ENCODE measurements at regions not wholly inside any gene's neighbourhood (a gene's known extent, or its start where the extent isn't known, plus 50 kb on each side); places are given as distances from the start of the nearest gene placed in this dataset.

- H3K27me3 ChIP-seq (ENCODE audit: low read length): no peaks in the 10 kb centered on the region
- H3K4me2 ChIP-seq (ENCODE audit: low read length): no peak overlapping the region
- TF ChIP-seq EZH2phosphoT487 (IDR thresholded peaks at IDR 0.05; ENCODE audit: borderline replicate concordance, low read length): no peak
- no peak for TF ChIP-seq EZH2 (IDR thresholded peaks at IDR 0.05; ENCODE audit: low read length, unreplicated experiment)
- TF ChIP-seq, protein P1, sequence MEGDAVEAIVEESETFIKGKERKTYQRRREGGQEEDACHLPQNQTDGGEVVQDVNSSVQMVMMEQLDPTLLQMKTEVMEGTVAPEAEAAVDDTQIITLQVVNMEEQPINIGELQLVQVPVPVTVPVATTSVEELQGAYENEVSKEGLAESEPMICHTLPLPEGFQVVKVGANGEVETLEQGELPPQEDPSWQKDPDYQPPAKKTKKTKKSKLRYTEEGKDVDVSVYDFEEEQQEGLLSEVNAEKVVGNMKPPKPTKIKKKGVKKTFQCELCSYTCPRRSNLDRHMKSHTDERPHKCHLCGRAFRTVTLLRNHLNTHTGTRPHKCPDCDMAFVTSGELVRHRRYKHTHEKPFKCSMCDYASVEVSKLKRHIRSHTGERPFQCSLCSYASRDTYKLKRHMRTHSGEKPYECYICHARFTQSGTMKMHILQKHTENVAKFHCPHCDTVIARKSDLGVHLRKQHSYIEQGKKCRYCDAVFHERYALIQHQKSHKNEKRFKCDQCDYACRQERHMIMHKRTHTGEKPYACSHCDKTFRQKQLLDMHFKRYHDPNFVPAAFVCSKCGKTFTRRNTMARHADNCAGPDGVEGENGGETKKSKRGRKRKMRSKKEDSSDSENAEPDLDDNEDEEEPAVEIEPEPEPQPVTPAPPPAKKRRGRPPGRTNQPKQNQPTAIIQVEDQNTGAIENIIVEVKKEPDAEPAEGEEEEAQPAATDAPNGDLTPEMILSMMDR (conservative IDR thresholded peaks at IDR 0.05; ENCODE audit: low read depth, low read length): no peak
- intact Hi-C loops (cut with micrococcal nuclease): no loop called here
- ChIA-PET POLR2A (ENCODE audit: unreplicated experiment) (no interaction called here), CTCF (no interaction called here)
- H3F3A ChIP-seq (ENCODE audit: low read length, unreplicated experiment): no peaks in the 10 kb centered on the region
- no TSS peak for BruUV-seq (replicated peaks)
- no peak overlapping the region for H3K4me3 ChIP-seq (ENCODE audit: low read length)
- no peak overlapping the region for H2AFZ ChIP-seq (ENCODE audit: low read length)
- ATAC-seq (no peak), DNase-seq (no peak)
- H3K9me3 ChIP-seq (ENCODE audit: low read length): no peaks in the 10 kb centered on the region
- no peaks in the 10 kb centered on the region for H3K4me1 ChIP-seq (ENCODE audit: insufficient read depth, low read length)
- H3K36me3 ChIP-seq (ENCODE audit: low read depth, low read length): no peaks in the 10 kb centered on the region
- no peaks in the 10 kb centered on the region for H4K20me1 ChIP-seq (ENCODE audit: low read length)
- no peak overlapping the region for H3K9ac ChIP-seq (ENCODE audit: low read length)
- no peaks in the 10 kb centered on the region for H3K9me2 ChIP-seq (replicated peaks; ENCODE audit: low read length)
- no peaks in the 10 kb centered on the region for H3K79me2 ChIP-seq (ENCODE audit: low read length)
- no peak overlapping the region for H3K27ac ChIP-seq (ENCODE audit: low read length)
Measured at GRCh38 chr18:51953521-51953920, 386.5 kb upstream of the DCC start.

GRCh38 chr18:51955136-51955535 is 384.9 kb upstream of the DCC start:
- no peaks in the 10 kb centered on the region for H4K20me1 ChIP-seq (ENCODE audit: low read length)
- H3K27ac ChIP-seq (ENCODE audit: low read length): no peak overlapping the region
- H3K9ac ChIP-seq (ENCODE audit: low read length): no peak overlapping the region
- no peaks in the 10 kb centered on the region for H3K4me1 ChIP-seq (ENCODE audit: insufficient read depth, low read length)
- H2AFZ ChIP-seq (ENCODE audit: low read length): no peak overlapping the region
- ChIA-PET POLR2A (ENCODE audit: unreplicated experiment) (no interaction called here), CTCF (no interaction called here)
- no peaks in the 10 kb centered on the region for H3K27me3 ChIP-seq (ENCODE audit: low read length)
- no peak overlapping the region for H3K4me3 ChIP-seq (ENCODE audit: low read length)
- no peak for DNase-seq
- H3K4me2 ChIP-seq (ENCODE audit: low read length): no peak overlapping the region
- BruUV-seq (replicated peaks): no TSS peak
- TF ChIP-seq, protein P1 (conservative IDR thresholded peaks at IDR 0.05; ENCODE audit: low read depth, low read length): no peak
- TF ChIP-seq EZH2phosphoT487 (IDR thresholded peaks at IDR 0.05; ENCODE audit: borderline replicate concordance, low read length) (no peak), EZH2 (IDR thresholded peaks at IDR 0.05; ENCODE audit: low read length, unreplicated experiment) (no peak)
- H3K79me2 ChIP-seq (ENCODE audit: low read length): no peaks in the 10 kb centered on the region
- ATAC-seq: no peak
- no peaks in the 10 kb centered on the region for H3K9me3 ChIP-seq (ENCODE audit: low read length)
- intact Hi-C loops (cut with micrococcal nuclease): no loop called here
- no peaks in the 10 kb centered on the region for H3K9me2 ChIP-seq (replicated peaks; ENCODE audit: low read length)
- no peaks in the 10 kb centered on the region for H3F3A ChIP-seq (ENCODE audit: low read length, unreplicated experiment)
- H3K36me3 ChIP-seq (ENCODE audit: low read depth, low read length): no peaks in the 10 kb centered on the region

- H3K27ac ChIP-seq (ENCODE audit: low read length): no peak overlapping the region
- POLR2A ChIA-PET (ENCODE audit: unreplicated experiment): no interaction called here
- intact Hi-C loops (cut with micrococcal nuclease): no loop called here
- no peaks in the 10 kb centered on the region for H3K79me2 ChIP-seq (ENCODE audit: low read length)
- H3F3A ChIP-seq (ENCODE audit: low read length, unreplicated experiment): no peaks in the 10 kb centered on the region
- CTCF ChIA-PET: no interaction called here
- TF ChIP-seq, protein P1 (conservative IDR thresholded peaks at IDR 0.05; ENCODE audit: low read depth, low read length): no peak
- TF ChIP-seq EZH2phosphoT487 (IDR thresholded peaks at IDR 0.05; ENCODE audit: borderline replicate concordance, low read length) (no peak), EZH2 (IDR thresholded peaks at IDR 0.05; ENCODE audit: low read length, unreplicated experiment) (no peak)
- H3K9ac ChIP-seq (ENCODE audit: low read length): no peak overlapping the region
- no peak overlapping the region for H2AFZ ChIP-seq (ENCODE audit: low read length)
- BruUV-seq (replicated peaks): no TSS peak
- DNase-seq: no peak
- H3K9me2 ChIP-seq (replicated peaks; ENCODE audit: low read length): no peaks in the 10 kb centered on the region
- H3K4me3 ChIP-seq (ENCODE audit: low read length): no peak overlapping the region
- no peaks in the 10 kb centered on the region for H4K20me1 ChIP-seq (ENCODE audit: low read length)
- H3K4me2 ChIP-seq (ENCODE audit: low read length): no peak overlapping the region
- no peaks in the 10 kb centered on the region for H3K4me1 ChIP-seq (ENCODE audit: insufficient read depth, low read length)
- no peaks in the 10 kb centered on the region for H3K9me3 ChIP-seq (ENCODE audit: low read length)
- ATAC-seq: no peak
- no peaks in the 10 kb centered on the region for H3K36me3 ChIP-seq (ENCODE audit: low read depth, low read length)
- H3K27me3 ChIP-seq (ENCODE audit: low read length): no peaks in the 10 kb centered on the region
Measured at GRCh38 chr18:51957001-51957400, 383.0 kb upstream of the DCC start.
